H9 (cell line): ENCODE measurements at regions not wholly inside any gene's neighbourhood (a gene's known extent, or its start where the extent isn't known, plus 50 kb on each side); places are given as distances from the start of the nearest gene placed in this dataset.

Source experiments
- DNase-seq: peaks from one replicate; pipeline ENCODE4 v3.0.0-alpha.2; 2017
- H2AFZ ChIP-seq: one replicate; pipeline ENCODE4 v1.6.1; 2013; ENCODE audit warnings: mild to moderate bottlenecking, low read length, control low read depth, moderate library complexity
- H2AK5ac ChIP-seq: 2 replicates; pipeline ENCODE4 v1.6.1; 2013; ENCODE audit warnings: low read length, control low read depth, mixed read lengths; ENCODE audit not compliant: insufficient read length
- H2BK120ac ChIP-seq: one replicate; pipeline ENCODE4 v1.6.1; 2013; ENCODE audit warnings: low read depth, mild to moderate bottlenecking, low read length, control low read depth, inconsistent platforms; ENCODE audit not compliant: poor library complexity, severe bottlenecking
- H2BK12ac ChIP-seq: 2 replicates; pipeline ENCODE4 v1.6.1; 2013; ENCODE audit warnings: low read length, control low read depth, mixed read lengths, low read depth; ENCODE audit not compliant: insufficient read length
- H2BK15ac ChIP-seq: 2 replicates; pipeline ENCODE4 v1.6.1; 2013; ENCODE audit warnings: low read depth, low read length, control low read depth
- H2BK20ac ChIP-seq: one replicate; pipeline ENCODE4 v1.6.1; 2013; ENCODE audit warnings: low read depth, mild to moderate bottlenecking, low read length, control low read depth, inconsistent platforms; ENCODE audit not compliant: poor library complexity, severe bottlenecking
- H2BK5ac ChIP-seq: 2 replicates; pipeline ENCODE4 v1.6.1; 2013; ENCODE audit warnings: low read length, control low read depth, mixed read lengths; ENCODE audit not compliant: insufficient read length
- H3K14ac ChIP-seq: 2 replicates; pipeline ENCODE4 v1.6.1; 2013; ENCODE audit warnings: low read length, control low read depth; ENCODE audit not compliant: insufficient read depth
- H3K18ac ChIP-seq: 2 replicates; pipeline ENCODE4 v1.6.1; 2013; ENCODE audit warnings: low read depth, mild to moderate bottlenecking, mixed read lengths, low read length, control low read depth; ENCODE audit not compliant: insufficient read length
- H3K23ac ChIP-seq: 2 replicates; pipeline ENCODE4 v1.6.1; 2013; ENCODE audit warnings: low read length, control low read depth, mixed read lengths, low read depth; ENCODE audit not compliant: insufficient read length
- H3K23me2 ChIP-seq: 2 replicates; pipeline ENCODE4 v1.6.1; 2013; ENCODE audit warnings: low read depth, mild to moderate bottlenecking, mixed read lengths, low read length, control low read depth; ENCODE audit not compliant: insufficient read length, poor library complexity, severe bottlenecking
- H3K27ac ChIP-seq: 2 replicates; pipeline ENCODE4 v1.5.1; 2013; ENCODE audit warnings: low read length, control low read depth, mixed read lengths, low read depth; ENCODE audit not compliant: insufficient read length
- H3K27me3 ChIP-seq: 2 replicates; pipeline ENCODE4 v1.6.1; 2013; ENCODE audit warnings: low read length, control low read depth, inconsistent platforms; ENCODE audit not compliant: insufficient read depth
- H3K4ac ChIP-seq: 2 replicates; pipeline ENCODE4 v1.6.1; 2013; ENCODE audit warnings: low read depth, mild to moderate bottlenecking, control low read depth, inconsistent platforms, low read length, moderate library complexity
- H3K4me1 ChIP-seq: 2 replicates; pipeline ENCODE4 v1.6.1; 2013; ENCODE audit warnings: low read length, control low read depth, inconsistent platforms; ENCODE audit not compliant: insufficient read depth
- H3K4me2 ChIP-seq: 2 replicates; pipeline ENCODE4 v1.6.1; 2013; ENCODE audit warnings: low read length, control low read depth, mixed read lengths; ENCODE audit not compliant: insufficient read length, insufficient read depth
- H3K56ac ChIP-seq: 2 replicates; pipeline ENCODE4 v1.6.1; 2013; ENCODE audit warnings: low read depth, mild to moderate bottlenecking, mixed read lengths, low read length, control low read depth; ENCODE audit not compliant: insufficient read length
- H3K79me1 ChIP-seq: 2 replicates; pipeline ENCODE4 v1.6.1; 2013; ENCODE audit warnings: low read depth, mild to moderate bottlenecking, moderate library complexity, low read length, control low read depth, inconsistent platforms; ENCODE audit not compliant: insufficient read depth, poor library complexity, severe bottlenecking
- H3K79me2 ChIP-seq: 2 replicates; pipeline ENCODE4 v1.6.1; 2013; ENCODE audit warnings: low read length, control low read depth, inconsistent platforms; ENCODE audit not compliant: insufficient read depth
- H3K9ac ChIP-seq: 2 replicates; pipeline ENCODE4 v1.6.1; 2013; ENCODE audit warnings: low read length, control low read depth, mixed read lengths; ENCODE audit not compliant: insufficient read length; ENCODE audit errors: extremely low read depth
- H3K9me3 ChIP-seq: one replicate; pipeline ENCODE4 v1.6.1; 2013; ENCODE audit warnings: low read depth, low read length, inconsistent platforms; ENCODE audit not compliant: control insufficient read depth
- H3T11ph ChIP-seq: one replicate; pipeline ENCODE4 v1.6.1; 2013; ENCODE audit warnings: mild to moderate bottlenecking, low read length, control low read depth, inconsistent platforms
- H4K20me1 ChIP-seq: one replicate; pipeline ENCODE4 v1.6.1; 2013; ENCODE audit not compliant: control insufficient read depth, insufficient read length, insufficient read depth
- H4K5ac ChIP-seq: 2 replicates; pipeline ENCODE4 v1.6.1; 2013; ENCODE audit warnings: low read depth, mild to moderate bottlenecking, mixed read lengths, low read length, control low read depth; ENCODE audit not compliant: insufficient read length
- H4K8ac ChIP-seq: replicated peaks from 2 replicates; pipeline ENCODE4 v1.6.1; 2013; ENCODE audit warnings: low read length, control low read depth, mixed read lengths, low read depth; ENCODE audit not compliant: insufficient read length
- H4K91ac ChIP-seq: 2 replicates; pipeline ENCODE4 v1.6.1; 2013; ENCODE audit warnings: low read depth, mild to moderate bottlenecking, moderate library complexity, mixed read lengths, low read length, control low read depth; ENCODE audit not compliant: insufficient read length
- H3K27ac Mint-ChIP-seq, 3 experiments: 2 replicates in 2 of 3; 3 replicates in 1 of 3; pipeline ENCODE4 v1.8.0; 2020 to 2021; ENCODE audit warnings: mixed read lengths in 3 of 3, mild to moderate bottlenecking in 1 of 3, moderate library complexity in 1 of 3
- H3K27me3 Mint-ChIP-seq: 2 replicates; pipeline ENCODE4 v1.8.0; 2021; ENCODE audit warnings: low read depth, mild to moderate bottlenecking, moderate library complexity, mixed read lengths
- H3K36me3 Mint-ChIP-seq, 3 experiments: 2 replicates in 2 of 3; 3 replicates in 1 of 3; pipeline ENCODE4 v1.8.0; 2020 to 2021; ENCODE audit warnings: low read depth in 3 of 3, mixed read lengths in 3 of 3; ENCODE audit not compliant: insufficient read depth in 1 of 3
- H3K4me1 Mint-ChIP-seq, 2 experiments: 2 replicates each; pipeline ENCODE4 v1.8.0; 2020; ENCODE audit warnings: mixed read lengths in 2 of 2
- H3K4me3 Mint-ChIP-seq, 2 experiments: 2 replicates in 1 of 2; 3 replicates in 1 of 2; pipeline ENCODE4 v1.8.0; 2020 to 2021; ENCODE audit warnings: mild to moderate bottlenecking in 2 of 2, mixed read lengths in 2 of 2, moderate library complexity in 1 of 2
- H3K9me3 Mint-ChIP-seq, 2 experiments: 2 replicates in 1 of 2; 3 replicates in 1 of 2; pipeline ENCODE4 v1.8.0; 2020; ENCODE audit warnings: mild to moderate bottlenecking in 2 of 2, mixed read lengths in 2 of 2, moderate library complexity in 1 of 2
- WGBS: extraction: QIAGEN DNeasy Blood & Tissue Kit; methylation state at CpG from one replicate; pipeline ENCODE4 v1.1.7; 2013; ENCODE audit warnings: missing lambda C conversion rate, low lambda C conversion rate, mixed read lengths; ENCODE audit not compliant: insufficient read length; ENCODE audit errors: extremely low coverage; 5-methylcytosine and 5-hydroxymethylcytosine counted together
- TF ChIP-seq, protein P1 (sequence below): fragments of 200-600 bp; sonication (generic); conservative IDR thresholded peaks from 3 replicates; pipeline ENCODE4 v1.8.0; 2021; ENCODE audit warnings: antibody characterized with exemption, mild to moderate bottlenecking

GRCh38 chr3:66140106-66140505, 80.7 kb upstream of the SLC25A26 start:
- Histone ChIP-seq H4K8ac (no peak overlapping the region), H3K9me3 (no peaks in the 10 kb centered on the region), H3K27me3 (no peaks in the 10 kb centered on the region), H3K18ac (no peak overlapping the region), H3K23me2 (no peaks in the 10 kb centered on the region), H2BK12ac (no peak overlapping the region), H2AK5ac (no peak overlapping the region), H3K56ac (no peak overlapping the region), H2AFZ (no peak overlapping the region), H3K4me1 (no peaks in the 10 kb centered on the region; the same call in 1 of the 2 replicates), H3K27ac (no peak overlapping the region), H3K14ac (no peak overlapping the region), H3K79me2 (no peaks in the 10 kb centered on the region), H4K5ac (no peak overlapping the region), H3K79me1 (no peaks in the 10 kb centered on the region), H2BK15ac (no peak overlapping the region), H3K4ac (no peak overlapping the region), H2BK120ac (no peak overlapping the region), H4K20me1 (no peaks in the 10 kb centered on the region), H2BK20ac (no peak overlapping the region), H4K91ac (no peak overlapping the region), H2BK5ac (no peak overlapping the region), H3T11ph (no peak overlapping the region), H3K9ac (no peak overlapping the region), H3K23ac (no peak overlapping the region), H3K4me2 (no peak overlapping the region)
- Mint-ChIP-seq H3K27me3 (no peaks in the 10 kb centered on the region), H3K27ac (no peak overlapping the region), H3K4me3 (no peak overlapping the region), H3K9me3 (peaks cover 6 to 10% of the 10 kb centered on the region in 2 experiments), H3K36me3 (peaks cover 0 to 10% (median 2%) of the 10 kb centered on the region in 3 experiments; a peak in 3 of 7 replicates), H3K4me1 (peaks cover 22 to 23% of the 10 kb centered on the region in 2 experiments)
- DNase-seq, result no peak
- no CpG with 5 or more reads among the region's 2 CpGs for WGBS
- TF ChIP-seq, protein P1, sequence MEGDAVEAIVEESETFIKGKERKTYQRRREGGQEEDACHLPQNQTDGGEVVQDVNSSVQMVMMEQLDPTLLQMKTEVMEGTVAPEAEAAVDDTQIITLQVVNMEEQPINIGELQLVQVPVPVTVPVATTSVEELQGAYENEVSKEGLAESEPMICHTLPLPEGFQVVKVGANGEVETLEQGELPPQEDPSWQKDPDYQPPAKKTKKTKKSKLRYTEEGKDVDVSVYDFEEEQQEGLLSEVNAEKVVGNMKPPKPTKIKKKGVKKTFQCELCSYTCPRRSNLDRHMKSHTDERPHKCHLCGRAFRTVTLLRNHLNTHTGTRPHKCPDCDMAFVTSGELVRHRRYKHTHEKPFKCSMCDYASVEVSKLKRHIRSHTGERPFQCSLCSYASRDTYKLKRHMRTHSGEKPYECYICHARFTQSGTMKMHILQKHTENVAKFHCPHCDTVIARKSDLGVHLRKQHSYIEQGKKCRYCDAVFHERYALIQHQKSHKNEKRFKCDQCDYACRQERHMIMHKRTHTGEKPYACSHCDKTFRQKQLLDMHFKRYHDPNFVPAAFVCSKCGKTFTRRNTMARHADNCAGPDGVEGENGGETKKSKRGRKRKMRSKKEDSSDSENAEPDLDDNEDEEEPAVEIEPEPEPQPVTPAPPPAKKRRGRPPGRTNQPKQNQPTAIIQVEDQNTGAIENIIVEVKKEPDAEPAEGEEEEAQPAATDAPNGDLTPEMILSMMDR, result no peak
